ENCODE measurements at regions not wholly inside any gene's neighbourhood (a gene's known extent, or its start where the extent isn't known, plus 50 kb on each side); places are given as distances from the start of the nearest gene placed in this dataset.

DNA sequence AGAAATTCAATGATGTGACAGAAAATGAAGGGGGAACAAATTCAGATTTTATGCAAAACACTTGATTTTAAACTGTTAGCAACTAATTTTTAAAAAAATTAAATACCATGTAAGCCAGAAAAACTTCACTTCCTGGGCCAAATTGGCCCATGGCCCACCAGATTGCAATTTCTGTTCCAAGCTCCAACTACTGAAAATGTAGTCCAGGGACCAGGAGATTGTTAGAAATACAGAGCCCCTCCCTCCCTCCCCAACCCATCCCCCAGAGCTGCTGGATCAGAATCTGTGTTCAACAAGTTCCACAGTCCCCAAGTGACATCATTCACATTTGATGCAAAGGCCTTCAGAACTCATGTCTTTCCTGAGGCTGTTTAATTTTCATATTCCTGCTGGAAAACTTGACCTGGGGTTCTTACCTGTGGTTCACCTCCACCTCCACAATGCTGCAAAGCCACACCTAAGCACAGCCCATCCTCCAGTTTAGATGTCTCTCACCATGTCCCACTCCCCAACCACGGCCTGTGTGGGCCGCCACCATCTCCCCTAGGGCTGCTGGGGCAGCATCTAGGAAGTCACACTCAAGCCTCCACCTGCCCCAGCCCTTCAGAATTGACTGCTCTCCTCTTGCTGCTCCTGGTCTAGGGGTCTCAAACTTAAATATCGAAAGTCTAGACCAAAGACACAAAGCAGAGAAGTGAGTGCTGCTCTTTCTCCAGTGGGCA lies 482.0 kb downstream of the UQCRFS1 start:
- Histone ChIP-seq H3K36me3 (ENCODE audit: insufficient read depth, low read length) (no peaks in the 10 kb centered on the region), H3K4me1 (ENCODE audit: insufficient read depth, low read length) (no peaks in the 10 kb centered on the region), H3K9me3 (ENCODE audit: insufficient read depth, low read depth, low read length) (no peaks in the 10 kb centered on the region), H3K4me3 (ENCODE audit: low read length) (no peak overlapping the region), H3K27ac (ENCODE audit: low read depth, low read length) (no peak overlapping the region), H3K27me3 (ENCODE audit: insufficient read depth, low read length) (peaks cover 32% of the 10 kb centered on the region), H3K9ac (ENCODE audit: low read depth, low read length) (no peak overlapping the region)
- WGBS: 81% methylated on average over 3 of the region's 3 CpGs

DNA sequence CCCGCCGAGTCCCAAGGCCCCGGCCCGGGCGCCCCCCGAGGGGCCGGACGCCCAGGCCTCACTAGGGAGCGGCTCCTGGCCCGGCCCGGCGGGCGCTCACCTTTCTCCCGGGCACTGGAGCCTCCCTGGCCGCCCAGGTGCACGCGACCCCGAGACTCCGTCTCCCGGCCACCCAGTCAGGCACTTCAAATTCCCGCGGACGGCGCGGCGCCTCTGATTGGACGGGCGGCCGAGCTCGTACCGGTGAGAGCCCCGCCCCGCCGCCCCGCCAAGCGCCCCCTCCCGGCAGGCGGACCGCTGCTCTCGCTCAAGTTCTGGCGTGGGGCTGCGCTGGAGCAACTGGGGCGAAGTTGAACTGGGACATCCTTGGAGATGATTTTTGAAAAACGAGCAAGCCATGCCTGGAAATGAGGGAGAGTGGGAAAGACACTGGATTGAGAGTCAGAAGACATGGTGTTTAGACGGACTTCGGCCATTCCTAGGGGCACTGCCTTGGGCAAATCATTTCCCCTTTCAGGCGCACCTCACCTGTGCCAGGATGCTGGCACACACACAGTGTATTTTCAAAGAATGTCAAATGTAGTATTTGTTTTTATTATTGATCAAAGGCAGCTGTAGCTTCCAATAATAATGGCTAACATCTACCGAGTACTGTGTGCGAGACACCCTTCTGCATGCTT lies 485.3 kb downstream of the UQCRFS1 start:
- H3K27me3 ChIP-seq (ENCODE audit: insufficient read depth, low read length): peaks cover 32% of the 10 kb centered on the region
- WGBS: 9% methylated on average over 48 of the region's 49 CpGs
- peak overlapping the region; percentile 80 for H3K4me3 ChIP-seq (ENCODE audit: low read length)
- H3K4me1 ChIP-seq (ENCODE audit: insufficient read depth, low read length): no peaks in the 10 kb centered on the region
- H3K36me3 ChIP-seq (ENCODE audit: insufficient read depth, low read length): peaks cover 23% of the 10 kb centered on the region
- H3K9me3 ChIP-seq (ENCODE audit: insufficient read depth, low read depth, low read length): no peaks in the 10 kb centered on the region
- peak overlapping the region; percentile 80 for H3K9ac ChIP-seq (ENCODE audit: low read depth, low read length)
- H3K27ac ChIP-seq (ENCODE audit: low read depth, low read length): no peak overlapping the region

DNA sequence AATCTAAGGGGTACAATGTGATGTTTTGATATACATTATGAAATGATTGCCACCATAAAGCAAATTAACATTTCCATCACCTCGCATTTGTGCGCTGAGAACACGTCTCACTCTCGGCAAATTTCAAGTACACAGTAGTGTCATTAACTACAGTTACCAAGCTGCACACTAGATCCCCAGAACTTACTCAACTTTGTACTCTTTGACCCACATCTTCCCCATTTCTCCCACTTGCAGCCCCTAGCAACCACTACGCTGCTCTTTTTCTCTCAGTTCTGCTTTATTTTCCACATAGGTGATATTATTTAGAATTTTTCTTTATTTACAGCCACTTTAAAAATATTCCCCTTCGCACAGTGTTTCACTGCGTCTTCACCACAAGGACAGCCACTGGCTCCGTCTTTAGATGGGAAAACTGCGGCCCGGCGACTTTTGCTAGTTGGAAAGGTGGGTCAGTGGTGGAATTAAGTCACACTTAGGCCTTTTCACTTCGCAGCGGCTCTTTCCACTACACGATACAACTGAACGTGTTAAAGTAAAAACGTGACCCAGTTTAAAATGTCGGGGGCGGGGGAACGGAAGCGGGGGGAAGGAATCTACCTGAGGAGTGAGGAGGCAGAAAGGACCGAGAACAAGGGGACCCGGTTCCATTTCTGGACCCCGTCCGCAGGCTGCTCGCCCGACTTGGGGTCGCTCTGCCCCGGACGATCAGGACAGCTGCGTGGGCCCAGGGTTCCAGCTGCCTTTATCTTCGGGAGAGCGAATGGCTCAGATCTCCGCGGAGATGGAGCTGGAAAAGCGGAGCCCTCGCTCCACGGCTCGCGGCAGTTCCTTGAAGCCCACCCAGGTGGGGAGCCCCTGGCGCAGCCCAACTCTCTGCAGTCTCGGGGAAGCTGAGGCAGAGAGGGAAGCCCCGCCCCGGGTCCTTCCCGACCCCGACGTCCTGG lies 486.1 kb downstream of the UQCRFS1 start:
- Histone ChIP-seq H3K4me1 (ENCODE audit: insufficient read depth, low read length) (no peaks in the 10 kb centered on the region), H3K9me3 (ENCODE audit: insufficient read depth, low read depth, low read length) (no peaks in the 10 kb centered on the region), H3K27me3 (ENCODE audit: insufficient read depth, low read length) (peaks cover 32% of the 10 kb centered on the region), H3K27ac (ENCODE audit: low read depth, low read length) (no peak overlapping the region), H3K4me3 (ENCODE audit: low read length) (peak overlapping the region; percentile 80), H3K36me3 (ENCODE audit: insufficient read depth, low read length) (peaks cover 31% of the 10 kb centered on the region), H3K9ac (ENCODE audit: low read depth, low read length) (peak overlapping the region; percentile 80)
- 10% methylated on average over 45 of the region's 46 CpGs for WGBS

DNA sequence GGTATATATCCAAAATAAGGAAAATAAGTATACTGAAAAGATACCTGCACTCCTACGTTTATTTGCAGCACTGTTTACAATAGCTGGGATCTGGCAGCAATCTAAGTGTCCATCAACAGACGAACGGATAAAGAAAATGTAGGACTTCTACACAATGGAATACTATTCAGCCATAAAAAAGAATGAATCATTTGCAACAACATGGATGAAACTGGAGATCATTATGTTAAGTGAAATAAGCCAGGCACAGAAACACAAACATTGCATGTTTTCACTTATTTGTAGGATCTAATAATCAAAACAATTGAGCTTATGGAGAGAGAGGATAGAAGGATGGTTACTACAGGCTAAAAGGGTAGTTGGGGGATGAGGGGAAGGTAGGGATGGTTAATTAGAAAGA lies 494.0 kb downstream of the UQCRFS1 start:
- Histone ChIP-seq H3K9ac (ENCODE audit: low read depth, low read length) (no peak overlapping the region), H3K27me3 (ENCODE audit: insufficient read depth, low read length) (no peaks in the 10 kb centered on the region), H3K27ac (ENCODE audit: low read depth, low read length) (no peak overlapping the region), H3K4me1 (ENCODE audit: insufficient read depth, low read length) (no peaks in the 10 kb centered on the region), H3K9me3 (ENCODE audit: insufficient read depth, low read depth, low read length) (no peaks in the 10 kb centered on the region), H3K4me3 (ENCODE audit: low read length) (no peak overlapping the region), H3K36me3 (ENCODE audit: insufficient read depth, low read length) (peaks cover 58% of the 10 kb centered on the region)
- 94% methylated on average over 3 of the region's 3 CpGs for WGBS

DNA sequence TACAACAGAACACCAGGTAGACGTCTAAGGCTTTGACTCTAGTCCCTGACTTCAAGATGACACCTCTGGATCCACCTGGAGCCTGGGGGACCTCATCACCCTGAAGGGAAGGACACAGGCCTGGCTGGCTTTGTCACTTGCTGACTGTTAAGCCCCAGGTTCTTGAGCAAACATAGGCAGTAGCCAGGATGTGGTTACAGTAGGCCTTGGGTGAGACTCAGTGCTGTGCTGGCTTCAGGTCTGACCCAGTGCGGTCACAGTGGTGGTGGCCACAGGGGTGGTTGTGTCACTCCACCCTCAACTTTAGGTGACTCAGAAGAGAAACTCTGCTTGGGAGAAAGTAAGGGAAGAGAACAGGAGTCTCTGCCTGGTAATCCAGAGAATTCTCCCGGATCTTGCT lies 497.8 kb downstream of the UQCRFS1 start:
- 95% methylated on average over 3 of the region's 3 CpGs for WGBS
- H3K4me1 ChIP-seq (ENCODE audit: insufficient read depth, low read length): no peaks in the 10 kb centered on the region; the same call in 1 of the 2 replicates
- H3K9ac ChIP-seq (ENCODE audit: low read depth, low read length): no peak overlapping the region
- peaks cover 31% of the 10 kb centered on the region for H3K36me3 ChIP-seq (ENCODE audit: insufficient read depth, low read length)
- no peak overlapping the region for H3K27ac ChIP-seq (ENCODE audit: low read depth, low read length)
- H3K27me3 ChIP-seq (ENCODE audit: insufficient read depth, low read length): no peaks in the 10 kb centered on the region
- H3K9me3 ChIP-seq (ENCODE audit: insufficient read depth, low read depth, low read length): no peaks in the 10 kb centered on the region
- H3K4me3 ChIP-seq (ENCODE audit: low read length): no peak overlapping the region

DNA sequence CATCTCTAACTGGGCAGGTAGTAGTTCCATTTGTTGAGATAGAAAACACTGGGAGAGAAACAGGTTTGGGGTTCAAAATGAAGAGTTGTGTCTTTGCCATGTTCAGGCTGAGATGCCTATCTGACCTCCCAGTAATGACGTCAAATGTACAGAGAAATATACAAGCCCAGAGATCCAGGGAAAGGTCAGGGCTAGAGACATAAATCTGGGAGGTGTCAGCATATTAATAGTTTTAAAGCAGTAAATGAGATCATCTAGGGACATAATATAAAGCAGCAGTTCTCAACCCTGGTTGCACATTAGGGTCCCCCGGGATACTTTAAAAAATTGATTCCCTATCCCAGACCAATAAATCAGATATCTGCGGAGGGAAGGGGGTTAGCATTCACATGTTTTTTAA lies 501.5 kb downstream of the UQCRFS1 start:
- Histone ChIP-seq H3K9me3 (ENCODE audit: insufficient read depth, low read depth, low read length) (no peaks in the 10 kb centered on the region), H3K4me3 (ENCODE audit: low read length) (no peak overlapping the region), H3K36me3 (ENCODE audit: insufficient read depth, low read length) (peaks cover 22% of the 10 kb centered on the region), H3K9ac (ENCODE audit: low read depth, low read length) (no peak overlapping the region), H3K4me1 (ENCODE audit: insufficient read depth, low read length) (no peaks in the 10 kb centered on the region; the same call in 1 of the 2 replicates), H3K27me3 (ENCODE audit: insufficient read depth, low read length) (no peaks in the 10 kb centered on the region), H3K27ac (ENCODE audit: low read depth, low read length) (no peak overlapping the region)
- WGBS: 95% methylated on average over 3 of the region's 3 CpGs

DNA sequence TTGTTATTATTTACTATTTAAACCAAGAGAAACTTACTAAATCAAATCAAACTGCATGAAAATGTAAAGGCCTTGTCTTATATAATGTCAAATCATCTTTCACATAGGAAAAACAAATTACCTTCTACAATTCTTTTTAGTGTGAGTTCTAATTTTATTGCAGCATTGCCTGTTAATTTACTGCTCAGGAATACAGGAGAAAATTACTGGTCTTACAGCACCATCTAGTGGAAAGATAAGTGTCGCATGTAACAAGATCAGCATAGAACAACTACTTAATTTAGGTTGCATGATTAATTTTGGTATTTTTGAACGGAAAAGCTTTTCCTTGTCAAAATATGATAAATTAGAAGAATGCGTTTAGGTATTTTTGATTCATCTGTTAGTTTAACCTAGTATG lies 502.7 kb downstream of the UQCRFS1 start:
- no peak overlapping the region for H3K9ac ChIP-seq (ENCODE audit: low read depth, low read length)
- H3K4me1 ChIP-seq (ENCODE audit: insufficient read depth, low read length): no peaks in the 10 kb centered on the region; the same call in none of the 2 replicates
- H3K27me3 ChIP-seq (ENCODE audit: insufficient read depth, low read length): no peaks in the 10 kb centered on the region
- 41% methylated on average over 3 of the region's 3 CpGs for WGBS
- peaks cover 22% of the 10 kb centered on the region for H3K36me3 ChIP-seq (ENCODE audit: insufficient read depth, low read length)
- H3K27ac ChIP-seq (ENCODE audit: low read depth, low read length): no peak overlapping the region
- no peak overlapping the region for H3K4me3 ChIP-seq (ENCODE audit: low read length)
- no peaks in the 10 kb centered on the region for H3K9me3 ChIP-seq (ENCODE audit: insufficient read depth, low read depth, low read length)

DNA sequence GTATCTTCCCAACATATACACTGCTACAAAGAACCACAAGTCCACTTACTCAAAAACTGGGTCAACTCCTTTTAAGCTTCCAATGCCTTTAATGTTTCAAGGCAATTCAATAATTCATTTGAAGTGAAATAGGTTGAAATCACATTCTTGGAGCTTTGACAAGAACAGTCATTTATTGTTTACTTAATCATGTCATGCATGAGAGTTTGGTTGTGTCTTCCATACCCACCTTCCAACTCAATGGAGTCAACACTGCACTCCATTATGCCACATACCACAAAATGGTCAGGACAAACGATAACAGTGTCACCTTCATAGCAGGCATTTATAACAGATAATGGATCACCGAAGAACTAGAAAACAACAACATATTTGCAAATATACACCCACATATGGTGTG lies 506.3 kb downstream of the UQCRFS1 start:
- Histone ChIP-seq H3K36me3 (ENCODE audit: insufficient read depth, low read length) (peaks cover 29% of the 10 kb centered on the region), H3K27me3 (ENCODE audit: insufficient read depth, low read length) (no peaks in the 10 kb centered on the region), H3K4me3 (ENCODE audit: low read length) (no peak overlapping the region), H3K9me3 (ENCODE audit: insufficient read depth, low read depth, low read length) (no peaks in the 10 kb centered on the region), H3K9ac (ENCODE audit: low read depth, low read length) (no peak overlapping the region), H3K27ac (ENCODE audit: low read depth, low read length) (no peak overlapping the region), H3K4me1 (ENCODE audit: insufficient read depth, low read length) (peaks cover 5% of the 10 kb centered on the region)
- WGBS: 93% methylated on average over 2 of the region's 2 CpGs

DNA sequence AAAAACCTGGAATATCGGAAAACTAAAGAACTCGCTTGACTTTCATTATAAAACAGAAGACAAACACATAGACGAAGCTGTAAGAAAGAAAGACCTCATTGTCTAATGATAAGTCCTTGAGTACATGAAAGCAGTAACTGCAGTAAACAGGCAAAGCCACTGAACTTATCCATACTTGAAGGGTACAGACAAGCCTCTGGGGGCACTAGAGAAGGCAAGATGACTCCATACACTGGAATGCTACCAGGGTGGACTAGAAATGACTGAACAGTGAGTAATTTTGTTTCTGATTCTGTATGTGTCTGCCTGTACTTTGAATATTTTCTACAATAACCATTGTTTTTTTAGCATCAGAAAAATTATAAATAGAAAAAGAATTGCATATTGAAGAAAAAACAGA lies 507.9 kb downstream of the UQCRFS1 start:
- 86% methylated on average over 3 of the region's 3 CpGs for WGBS
- H3K27ac ChIP-seq (ENCODE audit: low read depth, low read length): no peak overlapping the region
- H3K9ac ChIP-seq (ENCODE audit: low read depth, low read length): no peak overlapping the region
- H3K4me3 ChIP-seq (ENCODE audit: low read length): no peak overlapping the region
- H3K27me3 ChIP-seq (ENCODE audit: insufficient read depth, low read length): no peaks in the 10 kb centered on the region
- no peaks in the 10 kb centered on the region for H3K9me3 ChIP-seq (ENCODE audit: insufficient read depth, low read depth, low read length)
- H3K36me3 ChIP-seq (ENCODE audit: insufficient read depth, low read length): peaks cover 25% of the 10 kb centered on the region; the same call in 1 of the 2 replicates
- H3K4me1 ChIP-seq (ENCODE audit: insufficient read depth, low read length): peaks cover 5% of the 10 kb centered on the region; the same call in 1 of the 2 replicates

DNA sequence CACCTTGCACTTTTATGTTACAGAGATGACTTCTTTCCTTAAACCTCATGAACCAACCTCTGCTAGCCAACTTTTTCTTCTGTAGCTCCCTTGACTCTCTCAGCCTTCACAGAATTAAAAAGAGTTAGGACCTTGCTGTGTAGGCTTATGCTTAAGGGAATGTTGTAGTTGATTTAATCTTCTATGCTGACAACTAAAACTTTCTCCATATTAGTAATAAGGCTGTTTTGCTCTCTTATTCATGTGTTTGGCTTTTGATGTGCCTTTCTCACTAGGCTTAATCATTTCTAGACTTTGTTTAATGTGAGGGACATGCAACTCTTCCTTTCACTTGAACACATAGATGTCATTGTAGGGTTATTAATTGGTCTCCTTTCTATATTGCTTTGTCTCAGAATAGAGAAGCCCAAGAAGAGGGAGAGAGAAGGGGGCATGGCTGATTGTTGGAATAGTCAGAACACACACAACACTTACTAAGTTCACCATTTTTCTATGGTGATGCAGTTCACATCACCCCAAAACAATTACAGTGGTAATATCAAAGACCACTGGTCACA lies 509.5 kb downstream of the UQCRFS1 start:
- Histone ChIP-seq H3K27me3 (ENCODE audit: insufficient read depth, low read length) (no peaks in the 10 kb centered on the region), H3K4me3 (ENCODE audit: low read length) (no peak overlapping the region), H3K36me3 (ENCODE audit: insufficient read depth, low read length) (peaks cover 25% of the 10 kb centered on the region; the same call in 1 of the 2 replicates), H3K4me1 (ENCODE audit: insufficient read depth, low read length) (peaks cover 5% of the 10 kb centered on the region; the same call in 1 of the 2 replicates), H3K9me3 (ENCODE audit: insufficient read depth, low read depth, low read length) (no peaks in the 10 kb centered on the region), H3K9ac (ENCODE audit: low read depth, low read length) (no peak overlapping the region), H3K27ac (ENCODE audit: low read depth, low read length) (no peak overlapping the region)
